ENCODE measurements at regions not wholly inside any gene's neighbourhood (a gene's known extent, or its start where the extent isn't known, plus 50 kb on each side); places are given as distances from the start of the nearest gene placed in this dataset.

DNA sequence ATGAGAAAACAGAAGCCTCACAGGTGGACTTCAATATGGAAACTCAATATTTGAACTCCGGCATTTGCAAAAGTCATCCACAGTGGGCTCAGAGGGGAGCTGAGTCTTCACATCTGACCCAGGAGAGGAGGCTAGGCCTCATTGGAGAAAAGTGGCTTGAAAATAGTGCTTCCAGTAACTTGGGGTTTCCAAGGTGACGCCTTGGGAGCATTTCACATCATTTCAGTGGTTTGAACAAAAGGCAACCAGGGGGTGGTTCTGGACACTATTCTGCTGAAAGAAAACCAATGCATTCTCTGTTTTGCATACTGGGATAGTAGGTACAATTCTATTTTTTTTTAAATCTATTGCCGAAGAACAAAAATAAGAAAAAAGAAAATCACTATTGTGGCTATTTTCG, 599.2 kb upstream of the POM121L12 start:
- H3K27me3 Mint-ChIP-seq, result no peaks in the 10 kb centered on the region
- TF ChIP-seq, protein P1, sequence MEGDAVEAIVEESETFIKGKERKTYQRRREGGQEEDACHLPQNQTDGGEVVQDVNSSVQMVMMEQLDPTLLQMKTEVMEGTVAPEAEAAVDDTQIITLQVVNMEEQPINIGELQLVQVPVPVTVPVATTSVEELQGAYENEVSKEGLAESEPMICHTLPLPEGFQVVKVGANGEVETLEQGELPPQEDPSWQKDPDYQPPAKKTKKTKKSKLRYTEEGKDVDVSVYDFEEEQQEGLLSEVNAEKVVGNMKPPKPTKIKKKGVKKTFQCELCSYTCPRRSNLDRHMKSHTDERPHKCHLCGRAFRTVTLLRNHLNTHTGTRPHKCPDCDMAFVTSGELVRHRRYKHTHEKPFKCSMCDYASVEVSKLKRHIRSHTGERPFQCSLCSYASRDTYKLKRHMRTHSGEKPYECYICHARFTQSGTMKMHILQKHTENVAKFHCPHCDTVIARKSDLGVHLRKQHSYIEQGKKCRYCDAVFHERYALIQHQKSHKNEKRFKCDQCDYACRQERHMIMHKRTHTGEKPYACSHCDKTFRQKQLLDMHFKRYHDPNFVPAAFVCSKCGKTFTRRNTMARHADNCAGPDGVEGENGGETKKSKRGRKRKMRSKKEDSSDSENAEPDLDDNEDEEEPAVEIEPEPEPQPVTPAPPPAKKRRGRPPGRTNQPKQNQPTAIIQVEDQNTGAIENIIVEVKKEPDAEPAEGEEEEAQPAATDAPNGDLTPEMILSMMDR (IDR thresholded peaks at IDR 0.05), result no peak
- no peak for ATAC-seq (ENCODE audit: low read depth)
- ChIA-PET POLR2A (no interaction called here), CTCF (no interaction called here)
- peaks cover 7% of the 10 kb centered on the region for H3K9me3 Mint-ChIP-seq
- no peak for DNase-seq
- no peaks in the 10 kb centered on the region for H3K4me1 Mint-ChIP-seq
- no peak overlapping the region for H3K27ac Mint-ChIP-seq
- H3K4me3 Mint-ChIP-seq, result no peak overlapping the region
- intact Hi-C loops (cut with micrococcal nuclease), result no loop called here
- H3K36me3 Mint-ChIP-seq (ENCODE audit: low read depth), result no peaks in the 10 kb centered on the region

DNA sequence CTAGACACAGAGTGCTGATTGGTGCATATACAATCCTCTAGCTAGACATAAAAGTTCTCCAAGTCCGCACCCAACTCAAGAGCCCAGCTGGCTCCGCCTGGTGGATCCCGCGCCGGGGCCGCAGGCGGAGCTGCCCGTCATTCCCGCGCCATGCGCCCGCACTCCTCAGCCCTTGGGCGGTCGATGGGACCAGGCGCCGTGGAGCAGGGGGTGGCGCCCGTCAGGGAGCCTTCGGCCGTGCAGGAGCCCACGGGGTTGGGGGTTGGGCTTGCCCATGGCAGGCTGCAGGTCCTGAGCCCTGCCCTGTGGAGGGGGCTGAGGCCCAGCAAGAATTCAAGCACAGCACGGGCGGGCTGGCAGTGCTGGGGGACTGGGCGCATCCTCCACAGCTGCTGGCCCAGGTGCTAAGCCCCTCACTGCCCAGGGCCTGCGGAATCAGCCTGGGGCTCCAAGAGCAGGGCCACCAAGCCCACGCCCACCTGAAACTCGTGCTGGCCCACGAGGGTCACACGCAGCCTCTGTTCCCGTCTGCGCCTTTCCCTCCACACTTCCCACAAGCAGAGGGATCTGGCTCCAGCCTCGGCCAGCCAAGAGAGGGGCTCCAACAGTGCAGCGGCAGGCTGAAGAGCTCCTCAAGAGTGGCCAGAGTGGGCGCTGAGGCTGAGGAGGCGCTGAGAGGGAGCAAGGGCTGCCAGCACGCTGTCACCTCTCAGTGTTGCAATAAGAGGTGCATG, 604.2 kb upstream of the POM121L12 start:
- no peak for DNase-seq
- TF ChIP-seq, protein P1 (IDR thresholded peaks at IDR 0.05), result no peak
- Mint-ChIP-seq H3K36me3 (ENCODE audit: low read depth) (no peaks in the 10 kb centered on the region), H3K27ac (no peak overlapping the region), H3K4me1 (no peaks in the 10 kb centered on the region), H3K27me3 (no peaks in the 10 kb centered on the region), H3K9me3 (peaks cover 16% of the 10 kb centered on the region), H3K4me3 (no peak overlapping the region)
- CTCF ChIA-PET, result no interaction called here
- intact Hi-C loops (cut with micrococcal nuclease), result no loop called here
- ATAC-seq (ENCODE audit: low read depth), result no peak
- POLR2A ChIA-PET, result no interaction called here

DNA sequence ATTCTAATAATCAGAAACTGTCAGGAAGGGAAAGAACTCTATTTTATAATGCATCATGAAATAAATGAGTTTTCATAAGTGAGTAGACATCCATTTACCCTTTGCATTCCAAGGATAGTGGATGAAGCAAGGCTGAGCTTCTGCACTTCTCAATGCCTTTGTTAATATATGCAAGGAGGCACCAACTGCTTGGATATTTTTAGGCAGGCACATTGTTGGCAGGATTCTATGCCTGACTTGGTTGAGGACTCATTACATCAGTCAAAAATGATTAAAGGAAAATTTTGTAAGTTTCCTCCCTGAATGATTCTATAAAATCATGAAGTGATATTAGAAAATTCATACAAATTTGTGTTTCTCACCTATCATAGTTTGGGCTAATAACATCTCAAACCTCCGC, 612.2 kb upstream of the POM121L12 start:
- Mint-ChIP-seq H3K4me1 (no peaks in the 10 kb centered on the region), H3K4me3 (no peak overlapping the region), H3K27ac (no peak overlapping the region), H3K36me3 (ENCODE audit: low read depth) (no peaks in the 10 kb centered on the region), H3K9me3 (peaks cover 10% of the 10 kb centered on the region), H3K27me3 (no peaks in the 10 kb centered on the region)
- TF ChIP-seq, protein P1 (IDR thresholded peaks at IDR 0.05), result no peak
- no peak for DNase-seq
- ATAC-seq (ENCODE audit: low read depth), result no peak
- intact Hi-C loops (cut with micrococcal nuclease), result no loop called here
- CTCF ChIA-PET, result no interaction called here
- POLR2A ChIA-PET, result no interaction called here

DNA sequence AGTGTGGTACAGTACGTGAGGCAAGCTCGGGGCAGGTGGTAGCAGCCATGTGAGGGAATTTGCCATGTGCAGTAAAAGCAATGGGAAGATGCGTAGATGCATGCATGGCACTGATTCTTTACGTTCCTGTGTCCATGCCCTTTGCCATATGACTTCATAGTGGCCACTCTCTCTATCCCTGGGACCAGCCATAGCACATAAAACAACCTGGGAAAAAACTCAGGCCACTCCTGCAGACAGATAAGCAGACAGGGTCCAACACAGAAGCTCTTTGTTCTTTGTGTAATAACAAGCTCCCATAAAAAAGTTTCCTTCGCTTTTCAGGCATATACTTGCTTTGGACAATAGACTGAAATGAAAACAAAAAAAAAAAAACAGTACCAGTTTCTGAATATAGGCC, 622.4 kb upstream of the POM121L12 start:
- Mint-ChIP-seq H3K27me3 (no peaks in the 10 kb centered on the region), H3K4me3 (no peak overlapping the region), H3K27ac (no peak overlapping the region), H3K9me3 (peaks cover 16% of the 10 kb centered on the region), H3K36me3 (ENCODE audit: low read depth) (no peaks in the 10 kb centered on the region), H3K4me1 (no peaks in the 10 kb centered on the region)
- TF ChIP-seq, protein P1 (IDR thresholded peaks at IDR 0.05), result no peak
- intact Hi-C loops (cut with micrococcal nuclease), result no loop called here
- ATAC-seq (ENCODE audit: low read depth), result no peak
- ChIA-PET POLR2A (no interaction called here), CTCF (no interaction called here)
- no peak for DNase-seq

DNA sequence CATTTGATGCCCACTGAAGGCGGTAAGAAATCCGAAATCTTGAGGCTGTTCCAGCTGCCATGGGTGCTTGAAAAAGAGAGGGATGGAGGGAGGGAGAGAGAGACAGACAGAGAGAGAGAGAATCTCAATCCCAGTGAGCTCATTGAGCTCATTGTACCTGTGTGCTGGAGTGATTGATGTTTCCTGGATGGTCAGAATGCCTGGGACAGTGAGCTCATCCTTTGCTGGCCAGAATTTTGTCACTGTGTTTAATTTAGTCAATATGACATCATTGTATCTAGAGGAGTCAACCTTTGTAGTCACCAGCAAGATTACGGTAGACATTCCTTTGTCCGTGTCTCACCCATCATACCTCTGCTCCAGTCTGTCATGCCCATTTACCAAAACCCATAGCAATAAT, 625.4 kb upstream of the POM121L12 start:
- Mint-ChIP-seq H3K4me1 (no peaks in the 10 kb centered on the region), H3K36me3 (ENCODE audit: low read depth) (no peaks in the 10 kb centered on the region), H3K27me3 (no peaks in the 10 kb centered on the region), H3K4me3 (no peak overlapping the region), H3K9me3 (peaks cover 10% of the 10 kb centered on the region), H3K27ac (no peak overlapping the region)
- intact Hi-C loops (cut with micrococcal nuclease), result no loop called here
- DNase-seq (no peak), ATAC-seq (ENCODE audit: low read depth) (no peak)
- ChIA-PET POLR2A (no interaction called here), CTCF (no interaction called here)
- TF ChIP-seq, protein P1 (IDR thresholded peaks at IDR 0.05), result no peak

All from activated B cell treated with CpG ODN at 0.5 μM for 24 hours (primary cell).